Nephron progenitor cell (in vitro differentiated cells): ENCODE measurements at regions not wholly inside any gene's neighbourhood (a gene's known extent, or its start where the extent isn't known, plus 50 kb on each side); places are given as distances from the start of the nearest gene placed in this dataset.

ENCODE experiments used
- DNase-seq: peaks from one replicate; pipeline ENCODE4 v3.0.0; 2021
- H3K27ac Mint-ChIP-seq: 2 replicates; pipeline ENCODE4 v1.8.0; 2021; ENCODE audit warnings: mild to moderate bottlenecking, moderate library complexity, mixed read lengths
- H3K27me3 Mint-ChIP-seq: 2 replicates; pipeline ENCODE4 v1.8.0; 2021; ENCODE audit warnings: mild to moderate bottlenecking, low read depth, mixed read lengths; ENCODE audit not compliant: poor library complexity
- H3K36me3 Mint-ChIP-seq: 2 replicates; pipeline ENCODE4 v1.8.0; 2021; ENCODE audit warnings: low read depth, mixed read lengths
- H3K4me1 Mint-ChIP-seq: 2 replicates; pipeline ENCODE4 v1.8.0; 2021; ENCODE audit warnings: mixed read lengths
- H3K4me3 Mint-ChIP-seq: 2 replicates; pipeline ENCODE4 v1.8.0; 2021; ENCODE audit warnings: mild to moderate bottlenecking, moderate library complexity, mixed read lengths
- H3K9me3 Mint-ChIP-seq: 2 replicates; pipeline ENCODE4 v1.8.0; 2021; ENCODE audit warnings: mild to moderate bottlenecking, moderate library complexity, mixed read lengths
- CTCF ChIP-seq: fragments of 200-600 bp; sonication (generic); IDR thresholded peaks from 2 replicates; pipeline ENCODE4 v1.5.0; 2021; ENCODE audit warnings: antibody characterized with exemption

GRCh38 chr5:159609359-159609758 lies 279.1 kb upstream of the IL12B start:
- TF ChIP-seq CTCF = no peak
- Mint-ChIP-seq H3K36me3 (no peaks in the 10 kb centered on the region), H3K4me1 (no peaks in the 10 kb centered on the region), H3K9me3 (peaks cover 3% of the 10 kb centered on the region), H3K27me3 (no peaks in the 10 kb centered on the region), H3K4me3 (no peak overlapping the region), H3K27ac (no peak overlapping the region)
- no peak for DNase-seq

- H3K36me3 Mint-ChIP-seq = no peaks in the 10 kb centered on the region
- no peaks in the 10 kb centered on the region for H3K27me3 Mint-ChIP-seq
- no peak for TF ChIP-seq CTCF
Measured at GRCh38 chr5:159610966-159611579, 280.8 kb upstream of the IL12B start.

GRCh38 chr5:159616952-159617351 lies 286.7 kb upstream of the IL12B start:
- peaks cover 6% of the 10 kb centered on the region for H3K4me1 Mint-ChIP-seq
- no peak overlapping the region for H3K4me3 Mint-ChIP-seq
- DNase-seq = no peak
- H3K27me3 Mint-ChIP-seq = no peaks in the 10 kb centered on the region
- H3K36me3 Mint-ChIP-seq = peaks cover 4% of the 10 kb centered on the region
- H3K9me3 Mint-ChIP-seq = peaks cover 11% of the 10 kb centered on the region
- H3K27ac Mint-ChIP-seq = no peak overlapping the region
- no peak for TF ChIP-seq CTCF

More at GRCh38 chr5:159610966-159611579, 280.8 kb upstream of the IL12B start:
- Mint-ChIP-seq H3K4me3 (no peak overlapping the region), H3K9me3 (peaks cover 3% of the 10 kb centered on the region), H3K4me1 (no peaks in the 10 kb centered on the region), H3K27ac (no peak overlapping the region)
- DNase-seq = no peak

GRCh38 chr5:159619826-159620225 lies 289.5 kb upstream of the IL12B start:
- H3K27ac Mint-ChIP-seq = peak overlapping the region; percentile 15

GRCh38 chr5:159620853-159621540 lies 290.7 kb upstream of the IL12B start:
- DNase-seq = no peak
- no peak for TF ChIP-seq CTCF
- Mint-ChIP-seq H3K27me3 (peaks cover 7% of the 10 kb centered on the region), H3K4me3 (no peak overlapping the region), H3K4me1 (peaks cover 6% of the 10 kb centered on the region), H3K36me3 (peaks cover 12% of the 10 kb centered on the region), H3K9me3 (peaks cover 37% of the 10 kb centered on the region), H3K27ac (no peak overlapping the region)

More at GRCh38 chr5:159619826-159620225, 289.5 kb upstream of the IL12B start:
- no peak overlapping the region for H3K4me3 Mint-ChIP-seq
- peaks cover 7% of the 10 kb centered on the region for H3K27me3 Mint-ChIP-seq
- no peak for TF ChIP-seq CTCF
- peaks cover 32% of the 10 kb centered on the region for H3K9me3 Mint-ChIP-seq
- H3K4me1 Mint-ChIP-seq = peaks cover 6% of the 10 kb centered on the region
- no peak for DNase-seq
- H3K36me3 Mint-ChIP-seq = peaks cover 12% of the 10 kb centered on the region

- H3K27ac Mint-ChIP-seq = no peak overlapping the region
- H3K4me3 Mint-ChIP-seq = no peak overlapping the region
- no peak for TF ChIP-seq CTCF
- peaks cover 27% of the 10 kb centered on the region for H3K9me3 Mint-ChIP-seq
- no peak for DNase-seq
- peaks cover 6% of the 10 kb centered on the region for H3K27me3 Mint-ChIP-seq
- H3K36me3 Mint-ChIP-seq = no peaks in the 10 kb centered on the region
- peaks cover 10% of the 10 kb centered on the region for H3K4me1 Mint-ChIP-seq
Measured at GRCh38 chr5:159628703-159629102, 287.6 kb upstream of the ADRA1B start.
